Stimulated activated memory B cell treated with anti-CD40 and anti-IgM and Interleukin-4, amounts not matched to agents 10 μg/mL and 1 μg/mL and 100 μg/mL, for 72 hours (primary cell): ENCODE measurements at regions not wholly inside any gene's neighbourhood (a gene's known extent, or its start where the extent isn't known, plus 50 kb on each side); places are given as distances from the start of the nearest gene placed in this dataset.

Source experiments
- ATAC-seq: fragments of 150-1000 bp; cut with Tn5 transposase; 2 replicates; pipeline ENCODE4 v1.10.0; 2021
- H3K27ac Mint-ChIP-seq: one replicate; pipeline ENCODE4 v1.8.0; 2022; ENCODE audit warnings: mild to moderate bottlenecking, mixed read lengths
- H3K27me3 Mint-ChIP-seq: one replicate; pipeline ENCODE4 v1.8.0; 2022; ENCODE audit warnings: mixed read lengths
- H3K36me3 Mint-ChIP-seq: one replicate; pipeline ENCODE4 v1.8.0; 2022; ENCODE audit warnings: mixed read lengths
- H3K4me1 Mint-ChIP-seq: one replicate; pipeline ENCODE4 v1.8.0; 2022; ENCODE audit warnings: mixed read lengths
- H3K4me3 Mint-ChIP-seq: one replicate; pipeline ENCODE4 v1.8.0; 2022; ENCODE audit warnings: mild to moderate bottlenecking, moderate library complexity, mixed read lengths
- H3K9me3 Mint-ChIP-seq: one replicate; pipeline ENCODE4 v1.8.0; 2022; ENCODE audit warnings: mixed read lengths

- Mint-ChIP-seq H3K9me3 (peaks cover 13% of the 10 kb centered on the region), H3K36me3 (no peaks in the 10 kb centered on the region), H3K4me1 (no peaks in the 10 kb centered on the region), H3K27me3 (no peaks in the 10 kb centered on the region), H3K4me3 (no peak overlapping the region), H3K27ac (no peak overlapping the region)
- no peak for ATAC-seq
Observed at GRCh38 chr1:214791961-214792360, 189.0 kb downstream of the CENPF start.

- no peak for ATAC-seq
- no peak overlapping the region for H3K27ac Mint-ChIP-seq
- no peaks in the 10 kb centered on the region for H3K36me3 Mint-ChIP-seq
- no peak overlapping the region for H3K4me3 Mint-ChIP-seq
- H3K9me3 Mint-ChIP-seq = peaks cover 13% of the 10 kb centered on the region
- no peaks in the 10 kb centered on the region for H3K4me1 Mint-ChIP-seq
- no peaks in the 10 kb centered on the region for H3K27me3 Mint-ChIP-seq
Observed at GRCh38 chr1:214792527-214793186, 189.7 kb downstream of the CENPF start.

GRCh38 chr1:214793708-214794107, 190.7 kb downstream of the CENPF start:
- Mint-ChIP-seq H3K36me3 (no peaks in the 10 kb centered on the region), H3K9me3 (peaks cover 9% of the 10 kb centered on the region), H3K4me1 (no peaks in the 10 kb centered on the region), H3K27ac (no peak overlapping the region), H3K27me3 (no peaks in the 10 kb centered on the region), H3K4me3 (no peak overlapping the region)
- no peak for ATAC-seq

DNA sequence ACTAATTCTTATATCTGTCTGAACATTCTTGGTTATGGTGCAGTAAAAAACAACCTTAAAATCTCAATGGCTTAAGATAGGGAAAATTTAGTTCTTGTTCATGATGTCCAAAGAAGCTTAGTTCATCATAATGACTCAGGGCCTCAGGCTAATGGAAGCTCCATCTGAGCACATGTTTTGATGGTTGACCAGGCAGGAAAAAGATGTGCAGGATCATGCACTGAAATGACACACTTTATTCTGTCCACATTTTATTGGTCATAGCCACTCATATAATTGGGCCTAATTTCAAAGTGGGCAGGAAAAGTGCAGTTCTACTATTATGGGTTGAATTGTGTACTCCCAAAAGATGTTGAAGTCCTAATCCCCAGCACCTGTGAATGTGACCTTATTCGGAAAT, 198.2 kb downstream of the CENPF start:
- no peaks in the 10 kb centered on the region for H3K36me3 Mint-ChIP-seq
- no peak overlapping the region for H3K27ac Mint-ChIP-seq
- peaks cover 8% of the 10 kb centered on the region for H3K9me3 Mint-ChIP-seq
- H3K4me3 Mint-ChIP-seq = no peak overlapping the region
- no peaks in the 10 kb centered on the region for H3K4me1 Mint-ChIP-seq
- ATAC-seq = no peak
- no peaks in the 10 kb centered on the region for H3K27me3 Mint-ChIP-seq

GRCh38 chr1:214808845-214809460, 206.0 kb downstream of the CENPF start:
- Mint-ChIP-seq H3K27me3 (no peaks in the 10 kb centered on the region), H3K4me1 (no peaks in the 10 kb centered on the region), H3K27ac (no peak overlapping the region), H3K36me3 (no peaks in the 10 kb centered on the region), H3K4me3 (no peak overlapping the region), H3K9me3 (peaks cover 14% of the 10 kb centered on the region)
- ATAC-seq = no peak

DNA sequence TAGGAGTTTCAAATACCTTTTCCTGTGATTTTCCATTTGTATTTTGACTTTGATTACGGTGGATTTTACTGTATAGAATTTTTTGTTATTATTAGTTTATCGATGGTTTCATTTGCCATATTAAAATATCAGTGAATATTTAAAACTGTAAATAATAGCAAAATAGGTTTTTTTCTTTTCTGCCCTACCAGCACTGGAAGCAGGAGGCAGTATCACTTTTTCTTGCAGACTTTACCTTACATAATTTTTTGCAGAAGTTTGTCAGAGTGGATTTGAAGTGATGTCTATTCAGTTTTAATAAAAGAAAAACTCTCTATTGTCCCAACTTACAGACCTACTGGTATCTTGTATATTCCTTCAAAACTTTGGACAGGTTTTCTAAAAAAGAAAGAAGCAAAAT, 213.6 kb downstream of the CENPF start:
- no peaks in the 10 kb centered on the region for H3K36me3 Mint-ChIP-seq
- no peak overlapping the region for H3K27ac Mint-ChIP-seq
- no peaks in the 10 kb centered on the region for H3K27me3 Mint-ChIP-seq
- peaks cover 5% of the 10 kb centered on the region for H3K9me3 Mint-ChIP-seq
- H3K4me1 Mint-ChIP-seq = no peaks in the 10 kb centered on the region
- H3K4me3 Mint-ChIP-seq = no peak overlapping the region
- ATAC-seq = no peak

DNA sequence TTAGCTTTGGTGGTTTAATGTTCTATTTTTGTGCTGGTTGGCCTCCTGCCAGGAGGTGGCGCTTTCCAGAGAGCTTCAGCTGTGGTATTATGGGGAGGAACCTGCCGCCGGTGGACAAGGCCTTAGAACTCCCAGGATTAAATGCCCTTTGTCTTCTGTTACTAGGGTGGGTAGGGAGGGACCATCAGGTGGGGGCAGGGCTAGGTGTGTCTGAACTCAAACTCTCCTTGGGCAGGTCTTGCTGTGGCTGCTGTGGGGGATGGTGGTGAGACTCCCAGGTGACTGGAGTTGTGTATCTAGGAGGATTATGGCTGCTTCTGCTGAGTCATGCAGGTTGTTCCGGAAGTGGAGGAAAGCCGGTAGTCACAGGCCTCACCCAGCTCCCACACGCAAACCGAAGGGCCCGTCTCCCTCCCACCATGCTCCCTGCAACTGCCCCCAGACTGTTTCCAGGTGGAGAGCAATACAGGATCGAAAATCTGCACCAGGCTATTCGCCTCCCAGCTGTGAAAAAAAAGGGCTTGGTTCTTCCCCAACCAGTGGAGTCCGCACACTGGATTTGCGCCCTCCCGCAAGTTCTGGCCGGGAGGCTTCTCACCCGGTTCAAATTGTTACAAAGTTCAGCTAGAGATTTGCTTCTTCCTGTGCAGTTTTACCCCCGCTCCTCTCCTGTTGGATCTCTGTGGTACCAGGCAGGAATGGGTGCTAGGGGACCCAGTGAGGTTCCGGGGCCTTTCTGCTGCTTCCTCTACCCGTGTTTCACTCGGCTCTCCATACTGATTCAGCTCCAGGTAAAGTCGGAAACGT, 220.5 kb downstream of the CENPF start:
- H3K36me3 Mint-ChIP-seq = no peaks in the 10 kb centered on the region
- H3K9me3 Mint-ChIP-seq = peaks cover 11% of the 10 kb centered on the region
- H3K27me3 Mint-ChIP-seq = no peaks in the 10 kb centered on the region
- H3K4me3 Mint-ChIP-seq = no peak overlapping the region
- H3K27ac Mint-ChIP-seq = no peak overlapping the region
- no peaks in the 10 kb centered on the region for H3K4me1 Mint-ChIP-seq
- no peak for ATAC-seq

DNA sequence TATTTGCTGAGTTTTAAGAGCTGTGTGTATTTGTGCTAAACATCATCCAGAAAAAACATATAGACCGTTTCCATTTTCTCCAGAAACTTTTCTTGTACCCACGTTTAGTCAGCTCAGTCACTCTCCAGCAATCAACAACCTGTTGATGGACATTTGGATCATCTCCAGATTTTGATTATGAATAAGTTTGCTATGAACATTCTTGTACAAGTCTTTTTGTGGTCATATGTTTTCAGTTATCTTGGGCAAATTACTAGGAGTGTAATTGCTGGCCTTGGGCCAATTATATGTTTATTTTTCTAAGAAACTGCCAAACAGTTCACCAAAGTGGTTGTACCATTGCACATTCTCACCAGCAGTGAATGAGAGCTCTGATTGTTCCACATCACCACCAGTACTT, 221.8 kb downstream of the CENPF start:
- Mint-ChIP-seq H3K36me3 (no peaks in the 10 kb centered on the region), H3K27ac (no peak overlapping the region), H3K9me3 (peaks cover 9% of the 10 kb centered on the region), H3K27me3 (no peaks in the 10 kb centered on the region), H3K4me1 (no peaks in the 10 kb centered on the region), H3K4me3 (no peak overlapping the region)
- ATAC-seq = no peak

- Mint-ChIP-seq H3K27me3 (no peaks in the 10 kb centered on the region), H3K9me3 (peaks cover 9% of the 10 kb centered on the region), H3K27ac (no peak overlapping the region), H3K4me1 (no peaks in the 10 kb centered on the region), H3K4me3 (no peak overlapping the region), H3K36me3 (no peaks in the 10 kb centered on the region)
- no peak for ATAC-seq
Observed at GRCh38 chr1:214826619-214827018, 223.6 kb downstream of the CENPF start.

DNA sequence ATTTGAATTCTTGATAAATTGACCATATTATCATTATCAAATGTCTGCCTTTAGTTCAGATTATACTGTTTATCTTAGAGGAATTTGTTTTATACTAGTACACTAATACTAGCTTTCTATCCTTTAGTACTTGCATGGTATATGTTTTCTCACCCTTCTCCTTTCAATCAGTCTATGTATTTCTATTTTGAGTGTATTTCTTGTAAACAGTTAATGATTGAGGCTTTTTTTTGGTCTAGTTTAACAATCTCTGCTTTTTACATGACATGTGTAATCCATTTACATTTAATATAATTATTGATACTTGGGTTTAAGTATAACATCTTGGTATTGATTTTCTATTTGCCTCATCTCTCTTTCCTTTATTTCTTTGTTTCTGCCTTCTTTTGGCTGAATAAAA, 224.9 kb downstream of the CENPF start:
- no peaks in the 10 kb centered on the region for H3K4me1 Mint-ChIP-seq
- ATAC-seq = no peak
- H3K27me3 Mint-ChIP-seq = no peaks in the 10 kb centered on the region
- peaks cover 3% of the 10 kb centered on the region for H3K9me3 Mint-ChIP-seq
- no peaks in the 10 kb centered on the region for H3K36me3 Mint-ChIP-seq
- H3K4me3 Mint-ChIP-seq = no peak overlapping the region
- no peak overlapping the region for H3K27ac Mint-ChIP-seq

DNA sequence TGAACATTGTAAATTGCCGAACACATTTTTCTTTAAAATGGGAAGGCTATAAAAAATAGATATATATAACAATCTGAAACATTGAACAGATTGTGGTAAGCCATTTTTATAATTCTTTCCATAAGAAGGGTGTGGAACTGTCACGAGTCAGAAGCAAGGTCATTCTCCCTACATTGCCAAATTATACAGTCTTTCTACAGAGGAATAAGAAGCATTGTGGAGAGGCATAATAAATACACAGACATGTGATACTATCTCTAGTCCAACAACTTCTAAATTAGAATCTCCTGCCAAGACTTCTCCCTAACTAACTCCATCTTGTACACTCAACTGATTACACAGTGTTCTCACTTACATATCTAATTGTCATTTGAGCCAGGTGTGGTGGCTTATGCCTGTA, 227.9 kb downstream of the CENPF start:
- ATAC-seq = no peak
- Mint-ChIP-seq H3K36me3 (no peaks in the 10 kb centered on the region), H3K4me3 (no peak overlapping the region), H3K4me1 (no peaks in the 10 kb centered on the region), H3K27ac (no peak overlapping the region), H3K9me3 (peaks cover 3% of the 10 kb centered on the region), H3K27me3 (no peaks in the 10 kb centered on the region)

- ATAC-seq = no peak
- Mint-ChIP-seq H3K36me3 (no peaks in the 10 kb centered on the region), H3K27ac (no peak overlapping the region), H3K4me1 (no peaks in the 10 kb centered on the region), H3K9me3 (peaks cover 3% of the 10 kb centered on the region), H3K4me3 (no peak overlapping the region), H3K27me3 (no peaks in the 10 kb centered on the region)
Observed at GRCh38 chr1:214831956-214832355, 229.0 kb downstream of the CENPF start.

DNA sequence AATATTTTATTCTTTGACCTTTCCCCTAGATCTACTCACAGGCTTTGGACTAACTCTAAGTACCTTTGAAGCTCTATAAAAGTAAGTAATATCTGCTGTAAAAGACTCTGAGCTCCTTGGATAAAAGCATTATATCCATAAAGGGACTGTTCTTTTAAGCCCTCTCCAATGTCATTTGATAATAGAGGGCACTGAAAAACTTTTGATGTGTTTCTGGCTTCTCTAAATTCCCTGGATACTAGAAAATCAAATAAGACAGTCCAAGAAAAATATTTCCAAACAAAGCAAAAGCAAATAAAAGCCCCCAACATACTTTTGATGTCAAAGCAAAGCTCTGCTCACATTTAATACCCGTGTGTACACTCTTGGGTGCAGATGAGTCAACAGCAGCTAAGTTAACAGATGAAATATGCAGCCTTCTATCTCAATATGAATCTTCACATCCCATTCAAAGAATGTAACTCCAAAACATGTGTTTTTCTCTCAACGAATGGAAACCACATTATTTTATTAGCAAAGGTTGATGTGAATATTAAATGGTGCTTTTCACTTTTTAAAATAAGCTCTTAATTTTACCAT, 230.3 kb downstream of the CENPF start:
- H3K4me1 Mint-ChIP-seq = no peaks in the 10 kb centered on the region
- no peaks in the 10 kb centered on the region for H3K27me3 Mint-ChIP-seq
- H3K27ac Mint-ChIP-seq = no peak overlapping the region
- no peaks in the 10 kb centered on the region for H3K36me3 Mint-ChIP-seq
- no peak for ATAC-seq
- H3K9me3 Mint-ChIP-seq = no peaks in the 10 kb centered on the region
- no peak overlapping the region for H3K4me3 Mint-ChIP-seq

- no peak overlapping the region for H3K4me3 Mint-ChIP-seq
- no peaks in the 10 kb centered on the region for H3K9me3 Mint-ChIP-seq
- H3K27me3 Mint-ChIP-seq = no peaks in the 10 kb centered on the region
- no peak overlapping the region for H3K27ac Mint-ChIP-seq
- H3K36me3 Mint-ChIP-seq = no peaks in the 10 kb centered on the region
- no peak for ATAC-seq
- H3K4me1 Mint-ChIP-seq = no peaks in the 10 kb centered on the region
Observed at GRCh38 chr1:214837376-214837775, 234.4 kb downstream of the CENPF start.

- Mint-ChIP-seq H3K4me3 (no peak overlapping the region), H3K36me3 (no peaks in the 10 kb centered on the region), H3K27ac (no peak overlapping the region), H3K27me3 (no peaks in the 10 kb centered on the region), H3K4me1 (no peaks in the 10 kb centered on the region), H3K9me3 (no peaks in the 10 kb centered on the region)
- ATAC-seq = no peak
Observed at GRCh38 chr1:214838351-214838750, 235.4 kb downstream of the CENPF start.
